Calu3 (cell line): ENCODE measurements at regions not wholly inside any gene's neighbourhood (a gene's known extent, or its start where the extent isn't known, plus 50 kb on each side); places are given as distances from the start of the nearest gene placed in this dataset.
A peak's percentile ranks its signal among the peaks of the same experiment; 100 is the strongest.

Experiments used
- BruUV-seq: library from RNA; stranded (reverse); fragments of 400-500 nt; replicated peaks from 2 replicates; lab custom pipeline; 2021; lab: Mats Ljungman, UMichigan
- CTCF ChIA-PET: fragments of 300-600 bp; sonication (Branson Sonifier 250); formaldehyde crosslinking; loops from one replicate; lab custom pipeline; 2022; ENCODE audit warnings: antibody characterized with exemption; lab: Charles Lee
- DNase-seq: peaks from one replicate; pipeline ENCODE4 v3.0.0; 2022
- H3K27ac Mint-ChIP-seq: one replicate; pipeline ENCODE4 v1.8.0; 2022; ENCODE audit warnings: mixed read lengths; ENCODE audit not compliant: unreplicated experiment
- H3K27me3 Mint-ChIP-seq: one replicate; pipeline ENCODE4 v1.8.0; 2022; ENCODE audit warnings: mixed read lengths; ENCODE audit not compliant: unreplicated experiment
- H3K36me3 Mint-ChIP-seq: one replicate; pipeline ENCODE4 v1.8.0; 2022; ENCODE audit warnings: mild to moderate bottlenecking, moderate library complexity, mixed read lengths; ENCODE audit not compliant: insufficient read depth, unreplicated experiment
- H3K4me1 Mint-ChIP-seq: one replicate; pipeline ENCODE4 v1.8.0; 2022; ENCODE audit warnings: mild to moderate bottlenecking, low read depth, mixed read lengths; ENCODE audit not compliant: unreplicated experiment
- H3K4me3 Mint-ChIP-seq: one replicate; pipeline ENCODE4 v1.8.0; 2022; ENCODE audit warnings: mild to moderate bottlenecking, low read depth, moderate library complexity, mixed read lengths; ENCODE audit not compliant: unreplicated experiment
- H3K9me3 Mint-ChIP-seq: one replicate; pipeline ENCODE4 v1.8.0; 2022; ENCODE audit warnings: low read depth, mixed read lengths; ENCODE audit not compliant: unreplicated experiment
- intact Hi-C: fragments of 100-400 bp; cut with micrococcal nuclease; formaldehyde crosslinking; loops from one replicate; pipeline ENCODE4 v1.10.0; 2022; ENCODE audit not compliant: unreplicated experiment
- TF ChIP-seq, protein P1 (sequence below): fragments of 200-600 bp; IDR thresholded peaks from one replicate; pipeline ENCODE4 v1.8.0; 2022; ENCODE audit warnings: antibody characterized with exemption; ENCODE audit not compliant: unreplicated experiment

DNA sequence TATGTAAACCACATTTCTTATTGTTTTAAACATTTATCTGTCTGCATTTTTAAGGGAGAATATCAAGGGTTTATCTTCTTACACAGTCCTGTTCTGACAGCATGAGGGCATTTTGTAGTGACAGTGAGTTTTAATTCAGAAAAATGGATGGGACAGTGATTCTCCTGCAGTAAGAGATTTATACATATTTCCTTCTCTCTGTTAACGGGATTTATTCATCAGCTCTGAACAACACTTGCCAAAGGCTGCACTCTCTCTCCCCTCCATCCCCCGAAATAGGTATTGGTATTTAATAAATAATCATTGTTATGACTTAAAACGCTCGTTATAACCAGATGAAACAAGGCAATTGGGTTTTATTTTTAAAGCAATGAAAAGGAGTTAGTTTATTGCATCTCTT is 410.9 kb downstream of the STIM2 start:
- CTCF ChIA-PET = no interaction called here
- H3K9me3 Mint-ChIP-seq = no peaks in the 10 kb centered on the region
- TF ChIP-seq, protein P1, sequence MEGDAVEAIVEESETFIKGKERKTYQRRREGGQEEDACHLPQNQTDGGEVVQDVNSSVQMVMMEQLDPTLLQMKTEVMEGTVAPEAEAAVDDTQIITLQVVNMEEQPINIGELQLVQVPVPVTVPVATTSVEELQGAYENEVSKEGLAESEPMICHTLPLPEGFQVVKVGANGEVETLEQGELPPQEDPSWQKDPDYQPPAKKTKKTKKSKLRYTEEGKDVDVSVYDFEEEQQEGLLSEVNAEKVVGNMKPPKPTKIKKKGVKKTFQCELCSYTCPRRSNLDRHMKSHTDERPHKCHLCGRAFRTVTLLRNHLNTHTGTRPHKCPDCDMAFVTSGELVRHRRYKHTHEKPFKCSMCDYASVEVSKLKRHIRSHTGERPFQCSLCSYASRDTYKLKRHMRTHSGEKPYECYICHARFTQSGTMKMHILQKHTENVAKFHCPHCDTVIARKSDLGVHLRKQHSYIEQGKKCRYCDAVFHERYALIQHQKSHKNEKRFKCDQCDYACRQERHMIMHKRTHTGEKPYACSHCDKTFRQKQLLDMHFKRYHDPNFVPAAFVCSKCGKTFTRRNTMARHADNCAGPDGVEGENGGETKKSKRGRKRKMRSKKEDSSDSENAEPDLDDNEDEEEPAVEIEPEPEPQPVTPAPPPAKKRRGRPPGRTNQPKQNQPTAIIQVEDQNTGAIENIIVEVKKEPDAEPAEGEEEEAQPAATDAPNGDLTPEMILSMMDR = no peak
- H3K4me1 Mint-ChIP-seq = peaks cover 15% of the 10 kb centered on the region
- no peaks in the 10 kb centered on the region for H3K27me3 Mint-ChIP-seq
- intact Hi-C loops = no loop called here
- H3K36me3 Mint-ChIP-seq = peaks cover 6% of the 10 kb centered on the region
- DNase-seq = no peak
- H3K27ac Mint-ChIP-seq = peak overlapping the region; percentile 85
- no peak overlapping the region for H3K4me3 Mint-ChIP-seq
- BruUV-seq = no TSS peak

DNA sequence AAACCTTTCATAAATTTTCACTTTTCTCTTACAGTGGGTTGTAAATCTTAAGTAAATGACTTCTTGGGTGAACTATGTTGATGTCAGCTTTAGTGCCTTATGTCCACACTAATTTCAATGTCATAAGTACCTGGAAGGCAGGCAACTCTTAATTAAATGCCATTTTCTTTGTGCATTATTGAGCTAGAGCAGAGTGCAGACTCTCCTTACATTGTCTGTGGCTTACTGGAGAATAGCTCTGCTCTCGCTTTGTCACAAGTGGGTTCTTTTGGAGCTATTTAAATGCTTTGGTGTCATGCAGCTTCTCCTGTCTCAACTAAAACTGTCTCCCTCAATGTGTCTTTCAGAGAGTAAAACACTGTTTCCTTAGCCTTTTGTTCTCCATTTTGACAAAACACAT is 411.6 kb downstream of the STIM2 start:
- Mint-ChIP-seq H3K27me3 (no peaks in the 10 kb centered on the region), H3K4me3 (no peak overlapping the region), H3K9me3 (no peaks in the 10 kb centered on the region), H3K27ac (no peak overlapping the region), H3K36me3 (peaks cover 6% of the 10 kb centered on the region), H3K4me1 (peaks cover 15% of the 10 kb centered on the region)
- CTCF ChIA-PET = no interaction called here
- TF ChIP-seq, protein P1 = no peak
- DNase-seq = no peak
- intact Hi-C loops = no loop called here
- no TSS peak for BruUV-seq

DNA sequence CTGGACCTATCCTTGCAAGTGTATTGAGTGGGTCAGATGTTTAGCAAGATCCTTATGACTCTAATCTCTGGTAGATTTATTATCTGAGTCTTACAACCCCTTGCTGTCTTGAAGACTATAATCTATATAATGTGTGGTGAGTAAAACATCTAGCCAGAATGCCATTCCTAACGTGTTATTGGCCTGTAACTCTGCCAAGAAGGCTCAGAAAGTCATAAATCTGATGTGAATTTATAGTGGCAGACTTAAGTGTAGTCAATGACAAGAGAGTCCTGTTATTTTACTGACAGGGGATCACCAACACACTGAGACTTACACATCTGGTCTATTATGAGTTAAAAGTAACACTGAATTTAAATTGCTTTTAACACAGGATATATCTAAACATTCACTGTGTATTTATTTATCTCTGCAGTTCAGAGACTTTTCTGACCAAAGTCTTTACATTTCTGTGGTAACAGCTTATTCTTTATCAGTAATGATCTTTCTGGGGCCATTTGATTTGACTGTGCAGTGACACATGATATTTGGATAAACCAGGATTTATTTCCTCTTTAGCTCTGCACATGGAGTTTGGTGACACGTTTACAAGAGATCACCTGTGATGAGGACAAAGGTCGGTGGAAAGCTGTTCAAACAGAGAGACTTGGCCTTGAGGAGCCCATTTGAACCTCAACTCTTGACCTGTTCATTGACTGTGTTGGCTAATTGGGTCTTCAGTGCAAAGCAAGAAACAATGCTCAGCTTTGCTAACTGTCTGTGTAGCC is 415.8 kb downstream of the STIM2 start:
- intact Hi-C loops = no loop called here
- TF ChIP-seq, protein P1 = no peak
- no peak overlapping the region for H3K4me3 Mint-ChIP-seq
- H3K4me1 Mint-ChIP-seq = no peaks in the 10 kb centered on the region
- CTCF ChIA-PET = no interaction called here
- no peaks in the 10 kb centered on the region for H3K9me3 Mint-ChIP-seq
- BruUV-seq = no TSS peak
- peaks cover 16% of the 10 kb centered on the region for H3K27me3 Mint-ChIP-seq
- H3K36me3 Mint-ChIP-seq = peaks cover 5% of the 10 kb centered on the region
- no peak for DNase-seq
- no peak overlapping the region for H3K27ac Mint-ChIP-seq

DNA sequence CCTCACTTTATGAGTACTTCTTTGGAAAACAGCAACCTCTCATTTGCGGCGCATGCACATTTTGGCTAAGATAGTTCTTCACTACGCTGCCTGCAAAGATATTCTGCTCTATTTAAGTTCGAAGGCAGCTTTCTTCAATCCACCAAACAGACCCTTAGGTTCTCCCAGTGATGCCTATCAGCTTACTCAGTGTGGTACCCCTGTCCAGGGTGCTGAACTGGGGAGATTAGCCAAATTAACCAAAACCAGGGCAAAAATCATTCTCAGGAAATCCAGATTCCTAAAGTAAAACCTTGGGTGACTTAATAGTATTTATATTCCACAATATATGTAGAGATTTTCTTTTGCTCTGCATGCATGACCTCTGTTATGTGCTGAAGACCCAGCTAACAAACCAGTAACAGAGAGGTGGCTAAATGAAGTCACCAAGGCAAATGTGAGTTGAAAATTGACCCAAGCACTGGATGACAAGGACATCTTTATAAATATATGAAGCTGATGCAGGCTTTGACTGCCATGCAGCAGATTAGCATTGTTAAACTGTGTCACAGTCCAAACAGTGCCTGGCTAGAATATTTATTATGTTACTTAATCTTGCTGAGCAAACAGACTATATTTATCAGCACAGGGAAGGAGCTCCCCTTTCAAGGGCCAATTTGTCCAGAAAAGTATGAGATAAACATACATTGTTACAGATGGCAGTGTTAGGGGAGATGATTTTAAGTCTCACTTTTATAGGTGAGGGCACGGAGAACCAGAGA is 418.2 kb downstream of the STIM2 start:
- TF ChIP-seq, protein P1 = no peak
- H3K36me3 Mint-ChIP-seq = peaks cover 5% of the 10 kb centered on the region
- H3K4me1 Mint-ChIP-seq = no peaks in the 10 kb centered on the region
- DNase-seq = peak; percentile 34
- intact Hi-C loops = no loop called here
- CTCF ChIA-PET = no interaction called here
- BruUV-seq = no TSS peak
- peaks cover 16% of the 10 kb centered on the region for H3K27me3 Mint-ChIP-seq
- H3K27ac Mint-ChIP-seq = no peak overlapping the region
- H3K9me3 Mint-ChIP-seq = no peaks in the 10 kb centered on the region
- H3K4me3 Mint-ChIP-seq = no peak overlapping the region
